Limb (tissue), 2 donors: ENCODE measurements at regions not wholly inside any gene's neighbourhood (a gene's known extent, or its start where the extent isn't known, plus 50 kb on each side); places are given as distances from the start of the nearest gene placed in this dataset.

Experiments
- DNase-seq, 2 donors: peaks; one replicate each; pipeline ENCODE4 v3.0.0-alpha.2; 2016; ENCODE audit errors: extremely low spot score in 2 of 2

DNA sequence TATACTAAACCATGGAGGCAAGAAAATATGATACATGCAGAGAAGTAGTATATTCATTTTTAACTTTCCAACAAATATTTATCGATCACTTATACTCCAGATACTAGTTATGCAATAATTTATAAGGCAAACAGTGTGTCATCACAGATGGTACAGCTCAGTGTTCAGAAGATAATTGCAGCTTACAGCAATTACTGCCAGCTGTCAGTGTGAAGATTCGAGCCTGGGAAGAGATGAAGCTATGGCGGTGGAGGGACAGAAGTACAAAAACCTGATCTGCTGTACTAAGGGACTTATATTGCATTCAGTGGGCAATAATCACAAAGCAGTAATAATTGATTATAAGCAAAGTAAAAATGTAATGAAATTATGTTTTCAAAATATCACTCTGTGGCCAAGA, 170.6 kb upstream of the EPHA3 start:
- no peak for DNase-seq

GRCh38 chr3:88940296-88940695, 167.1 kb upstream of the EPHA3 start:
- no peak for DNase-seq

GRCh38 chr3:88947013-88947412, 160.4 kb upstream of the EPHA3 start:
- no peak for DNase-seq

GRCh38 chr3:88954853-88955252, 152.6 kb upstream of the EPHA3 start:
- DNase-seq, result no peak

DNA sequence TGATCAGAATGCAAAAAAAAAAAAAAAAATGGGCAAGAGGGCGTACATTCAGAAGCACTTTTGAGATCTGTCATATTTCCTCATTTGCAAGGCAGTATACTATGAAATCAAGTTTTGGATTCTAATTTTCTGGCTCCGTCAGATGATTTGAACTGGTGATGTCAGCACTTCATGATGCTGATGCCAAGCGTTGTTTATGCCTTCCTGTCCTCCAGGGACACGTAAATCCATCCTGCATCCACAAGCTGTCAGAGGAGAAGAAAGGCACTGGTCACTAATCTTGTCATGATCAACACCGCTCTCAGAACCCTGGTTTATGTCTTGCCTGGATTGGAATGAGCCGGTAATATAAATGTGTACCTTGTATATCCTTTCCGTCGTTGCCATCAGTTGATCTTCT, 152.1 kb upstream of the EPHA3 start:
- no peak for DNase-seq

GRCh38 chr3:88957711-88958439, 149.5 kb upstream of the EPHA3 start:
- DNase-seq, result no peak

DNA sequence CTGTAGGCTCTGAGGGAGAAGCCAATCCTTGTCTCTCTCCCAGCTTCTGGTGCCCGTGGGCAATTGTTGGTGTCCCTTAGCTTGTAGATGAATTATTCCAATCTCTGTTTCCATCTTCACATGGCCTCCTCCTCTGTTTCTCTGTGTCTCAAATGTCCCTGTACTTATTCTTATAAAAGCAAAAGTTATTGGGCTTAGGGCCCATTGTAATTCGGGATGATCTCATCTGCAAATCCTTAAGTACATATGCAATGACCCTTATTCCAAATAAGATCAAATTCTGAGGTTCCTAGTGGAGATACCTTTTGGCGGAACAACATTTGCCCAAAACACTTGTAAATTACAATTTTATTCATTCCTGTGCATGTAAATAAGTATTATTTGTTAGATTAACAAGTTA, 147.4 kb upstream of the EPHA3 start:
- no peak for DNase-seq

DNA sequence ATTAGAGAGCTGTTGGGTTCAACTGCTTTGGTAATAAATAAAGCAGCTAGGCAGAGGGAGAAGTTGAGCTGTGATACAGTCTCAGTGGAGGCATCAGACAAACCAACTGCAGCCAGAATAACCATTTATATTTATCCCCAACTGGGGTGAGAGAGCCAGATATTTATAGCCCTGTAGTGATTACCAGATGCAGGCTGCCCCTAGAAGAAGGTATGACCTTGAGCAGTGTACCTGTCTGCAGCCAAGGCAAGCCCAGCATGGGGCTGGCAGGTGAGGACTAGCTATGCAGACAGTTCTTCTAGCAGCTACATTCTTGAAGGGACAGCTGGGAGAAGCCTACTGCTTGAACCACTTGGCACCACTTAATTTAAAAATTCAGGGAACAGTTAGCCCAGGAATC, 144.4 kb upstream of the EPHA3 start:
- DNase-seq, result no peak

DNA sequence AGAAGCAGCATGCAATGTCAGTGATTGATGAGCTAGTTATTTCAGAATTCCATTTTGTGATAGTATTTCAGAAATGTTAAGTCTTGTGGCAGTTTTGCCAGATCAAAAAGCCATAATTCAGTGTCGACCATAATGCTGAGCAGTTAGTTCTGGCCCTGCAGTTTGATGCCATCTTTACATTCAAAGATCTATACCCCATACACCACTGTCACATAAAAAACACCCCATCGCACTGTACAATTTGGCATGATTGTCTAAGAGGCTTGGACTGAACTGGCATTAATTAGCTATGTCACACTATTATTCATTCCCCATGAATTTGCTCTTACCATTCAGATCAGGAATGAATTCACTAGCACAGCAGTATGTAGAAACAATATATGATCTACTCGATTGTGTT, 127.7 kb upstream of the EPHA3 start:
- no peak for DNase-seq

DNA sequence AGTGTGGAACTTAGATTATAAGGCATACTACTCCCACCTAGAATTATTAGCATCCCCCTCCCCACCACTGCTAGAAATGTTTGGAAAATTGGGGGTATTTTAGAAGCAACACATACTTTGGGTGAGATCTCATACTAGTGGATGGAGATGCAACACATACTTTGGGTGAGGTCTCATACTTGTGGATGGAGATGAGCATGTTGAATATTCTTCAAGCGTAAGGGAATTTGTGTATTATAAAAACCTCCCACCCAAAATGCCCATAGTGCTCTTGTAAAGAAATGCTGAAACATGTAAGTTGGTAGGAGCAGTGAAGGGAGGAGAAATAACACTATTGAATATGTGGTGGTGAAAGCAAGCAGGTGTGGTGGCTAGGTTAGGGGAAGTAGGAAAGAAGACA, 124.0 kb upstream of the EPHA3 start:
- no peak for DNase-seq

DNA sequence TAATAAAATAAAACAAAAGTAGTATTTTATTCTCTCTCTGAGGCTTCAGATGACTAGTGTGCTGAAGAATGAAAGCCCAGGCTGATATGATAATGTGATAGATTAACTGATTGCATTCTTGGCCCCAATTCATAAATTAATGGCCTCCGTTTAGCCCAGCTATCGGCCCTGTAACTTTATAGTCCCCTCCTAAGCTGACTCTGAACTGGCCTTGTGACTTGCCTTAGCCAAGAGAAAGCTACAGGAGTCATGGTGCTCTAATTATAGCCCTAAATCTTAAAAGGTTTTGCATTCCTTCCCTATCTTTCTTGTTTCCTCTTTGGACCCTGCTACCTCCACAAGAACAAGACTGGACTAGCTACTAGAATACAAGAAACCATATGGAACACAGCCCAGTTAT, 123.2 kb upstream of the EPHA3 start:
- no peak for DNase-seq

DNA sequence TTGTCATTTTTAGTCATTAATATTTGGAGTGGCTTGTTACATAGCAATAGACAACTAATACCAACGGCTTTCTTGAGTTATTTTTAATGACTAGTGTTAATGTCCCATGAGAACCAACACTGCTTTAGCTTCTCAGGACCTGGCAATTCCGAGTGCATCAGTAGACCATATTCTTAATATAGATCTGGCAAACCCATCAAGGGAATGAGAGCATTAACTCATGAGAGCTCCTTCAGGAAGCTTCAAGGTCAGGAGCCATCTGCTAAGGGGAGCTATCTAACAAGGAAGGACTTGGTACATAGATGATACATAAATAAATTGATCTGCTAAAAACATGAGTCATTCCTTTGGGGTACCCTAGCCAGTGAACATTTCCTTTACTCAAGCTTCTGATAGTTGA, 122.6 kb upstream of the EPHA3 start:
- DNase-seq, result no peak

- DNase-seq, result no peak
These were observed 121.9 kb upstream of the EPHA3 start for GRCh38 chr3:88985491-88985890.

- no peak for DNase-seq
These were observed 120.6 kb upstream of the EPHA3 start for GRCh38 chr3:88986834-88987233.

GRCh38 chr3:88987776-88988175, 119.6 kb upstream of the EPHA3 start:
- DNase-seq, result no peak

DNA sequence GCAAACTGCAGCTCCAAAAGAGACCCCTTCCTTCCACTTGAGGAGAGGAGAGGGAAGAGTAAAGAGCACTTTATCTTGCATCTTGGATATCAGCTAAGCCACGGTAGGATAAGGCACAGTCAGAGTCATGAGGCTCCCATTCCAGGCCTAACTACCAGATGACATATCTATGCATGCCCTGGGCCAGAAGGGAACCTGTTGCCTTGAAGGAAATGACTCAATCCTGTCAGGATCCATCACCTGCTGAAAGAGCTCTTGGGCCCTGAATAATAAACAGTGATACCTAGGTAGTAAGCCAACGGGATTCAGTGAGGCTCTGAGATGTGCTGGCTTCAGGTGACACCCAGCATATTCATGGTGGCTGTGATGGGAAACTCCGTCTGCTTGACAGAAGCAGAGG, 118.5 kb upstream of the EPHA3 start:
- no peak for DNase-seq

- DNase-seq, result no peak
These were observed 115.9 kb upstream of the EPHA3 start for GRCh38 chr3:88991496-88991895.

- no peak for DNase-seq
These were observed 110.7 kb upstream of the EPHA3 start for GRCh38 chr3:88996691-88997090.

DNA sequence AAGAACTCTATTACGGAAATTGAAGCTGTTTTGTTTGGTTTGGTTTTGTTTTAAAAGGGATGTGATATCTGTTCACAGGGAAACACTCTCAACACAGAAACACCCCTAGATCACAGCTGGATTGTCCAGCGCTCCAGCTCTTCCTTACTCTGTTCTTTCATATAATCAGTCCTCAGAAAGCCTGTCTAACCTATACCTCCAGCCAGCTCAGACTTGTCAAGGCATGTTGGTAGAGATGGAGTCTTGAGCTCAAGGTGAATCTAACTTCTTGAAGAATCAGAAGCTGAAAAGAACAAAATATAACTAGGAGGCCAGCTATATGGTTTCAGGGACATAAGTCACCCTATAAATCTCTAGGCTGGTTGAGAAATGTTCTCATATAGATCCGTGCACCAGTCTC, 110.2 kb upstream of the EPHA3 start:
- no peak for DNase-seq

GRCh38 chr3:89000886-89001285, 106.5 kb upstream of the EPHA3 start:
- no peak for DNase-seq

GRCh38 chr3:89002191-89002590, 105.2 kb upstream of the EPHA3 start:
- DNase-seq, result no peak

- no peak for DNase-seq
These were observed 93.9 kb upstream of the EPHA3 start for GRCh38 chr3:89013536-89013935.

DNA sequence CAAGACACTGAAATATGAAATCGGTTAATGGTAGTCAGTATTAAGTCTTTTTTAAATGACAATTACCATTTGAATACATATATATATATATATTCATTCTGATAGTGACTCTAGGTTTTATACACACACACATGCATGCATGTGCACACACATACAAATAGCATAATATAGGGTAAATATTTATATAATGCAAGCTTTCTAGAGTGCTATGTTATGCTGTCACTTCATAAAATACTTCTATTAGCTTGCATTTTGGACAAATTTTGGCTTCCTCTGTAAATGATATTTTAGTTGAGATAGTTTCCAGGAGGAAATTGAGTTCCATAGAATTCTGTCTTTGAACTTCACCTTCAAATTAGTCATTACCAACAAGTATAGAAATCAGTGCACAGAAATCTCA, 89.9 kb upstream of the EPHA3 start:
- no peak for DNase-seq

DNA sequence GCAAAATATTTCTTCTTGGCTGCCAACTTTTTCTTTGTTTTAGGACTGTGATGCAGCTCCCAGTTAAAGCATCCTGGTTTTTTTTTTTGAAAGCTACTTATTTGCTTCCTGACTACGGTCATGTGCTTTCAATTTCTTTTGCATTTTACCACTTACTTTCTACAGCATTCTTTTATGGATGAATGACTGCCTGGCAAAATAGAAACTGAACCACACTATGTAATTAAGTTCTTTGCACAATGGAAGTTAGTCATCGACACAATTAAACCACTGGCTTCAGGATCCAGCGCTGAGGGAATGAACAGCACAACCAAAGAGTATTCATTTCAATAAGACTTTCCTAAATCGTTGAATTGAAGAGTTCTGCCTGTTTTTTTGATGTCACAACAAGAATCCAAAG, 82.2 kb upstream of the EPHA3 start:
- no peak for DNase-seq
